Keratinocyte (primary cell): ENCODE measurements at regions not wholly inside any gene's neighbourhood (a gene's known extent, or its start where the extent isn't known, plus 50 kb on each side); places are given as distances from the start of the nearest gene placed in this dataset.

Experiments
- DNase-seq: peaks from one replicate; pipeline ENCODE4 v3.0.0-alpha.2; 2011; ENCODE audit warnings: low read depth, missing footprints, low spot score
- FAIRE-seq: peaks from 2 replicates; lab custom pipeline; 2011; peaks lifted over from hg19 to GRCh38; lab: Jason Lieb, UNC
- H2AFZ ChIP-seq: 2 replicates; pipeline ENCODE4 v1.6.0; 2012; ENCODE audit warnings: low read length, control low read depth, inconsistent platforms; ENCODE audit not compliant: control insufficient read depth
- H3K27ac ChIP-seq: 2 replicates; pipeline ENCODE4 v1.5.1; 2011; ENCODE audit warnings: low read length; ENCODE audit not compliant: control insufficient read depth, insufficient read depth
- H3K27me3 ChIP-seq: 3 replicates; pipeline ENCODE4 v1.6.0; 2011; ENCODE audit warnings: low read length; ENCODE audit not compliant: control insufficient read depth, insufficient read depth; ENCODE audit errors: extremely low read depth
- H3K36me3 ChIP-seq, 2 experiments: 2 replicates in 1 of 2; 3 replicates in 1 of 2; pipeline ENCODE4 v1.5.1; 2011; ENCODE audit warnings: low read length in 2 of 2, mild to moderate bottlenecking in 1 of 2; ENCODE audit not compliant: control insufficient read depth in 2 of 2, insufficient read depth in 2 of 2; ENCODE audit errors: extremely low read depth in 1 of 2
- H3K4me1 ChIP-seq: 3 replicates; pipeline ENCODE4 v1.5.1; 2011; ENCODE audit warnings: low read length; ENCODE audit not compliant: control insufficient read depth, insufficient read depth; ENCODE audit errors: extremely low read depth
- H3K4me2 ChIP-seq: 3 replicates; pipeline ENCODE4 v1.6.0; 2011; ENCODE audit warnings: low read depth, low read length; ENCODE audit not compliant: control insufficient read depth, insufficient read depth; ENCODE audit errors: extremely low read depth
- H3K4me3 ChIP-seq, 3 experiments: fragments of 200-600 bp in 1 of 3; sonication (generic) in 1 of 3; 2 replicates in 2 of 3; 3 replicates in 1 of 3; pipeline ENCODE4 v1.5.1; 2011 to 2016; ENCODE audit warnings: low read length in 3 of 3, mild to moderate bottlenecking in 3 of 3, control low read depth in 2 of 3, inconsistent platforms in 1 of 3, low read depth in 1 of 3, mixed read lengths in 1 of 3, mixed run types in 1 of 3, moderate library complexity in 1 of 3; ENCODE audit not compliant: control insufficient read depth in 2 of 3, insufficient read depth in 2 of 3; ENCODE audit errors: extremely low read depth in 1 of 3
- H3K79me2 ChIP-seq: 2 replicates; pipeline ENCODE4 v1.6.0; 2012; ENCODE audit warnings: low read length; ENCODE audit not compliant: control insufficient read depth, insufficient read depth
- H3K9ac ChIP-seq: 3 replicates; pipeline ENCODE4 v1.6.0; 2011; ENCODE audit warnings: low read length; ENCODE audit not compliant: control insufficient read depth, insufficient read depth; ENCODE audit errors: extremely low read depth
- H3K9me1 ChIP-seq: 3 replicates; pipeline ENCODE4 v1.6.0; 2011; ENCODE audit warnings: low read length; ENCODE audit not compliant: control insufficient read depth, insufficient read depth; ENCODE audit errors: extremely low read depth
- H3K9me3 ChIP-seq: 2 replicates; pipeline ENCODE4 v1.5.1; 2012; ENCODE audit warnings: low read depth, low read length; ENCODE audit not compliant: control insufficient read depth
- H4K20me1 ChIP-seq: 3 replicates; pipeline ENCODE4 v1.6.0; 2011; ENCODE audit warnings: low read length; ENCODE audit not compliant: control insufficient read depth, insufficient read depth; ENCODE audit errors: extremely low read depth
- EZH2 ChIP-seq: IDR thresholded peaks from one replicate; pipeline ENCODE4 v1.6.1; 2012; ENCODE audit warnings: inconsistent platforms, mild to moderate bottlenecking, low read length, moderate library complexity
- dilution Hi-C: fragments of 300-500 bp; cut with MboI; formaldehyde crosslinking; loops from one replicate; pipeline ENCODE4 v1.7.0; 2020; ENCODE audit warnings: low sequenced_read_pairs; ENCODE audit not compliant: extremely low pct_ligation_motif_present
- TF ChIP-seq, protein P1 (sequence below), 3 experiments: IDR thresholded peaks in 1 of 3; conservative IDR thresholded peaks in 1 of 3; optimal IDR thresholded peaks in 1 of 3; 2 replicates in 2 of 3; 3 replicates in 1 of 3; pipeline versions ENCODE3 to v1.5.1; 2011; ENCODE audit warnings: low read length in 3 of 3, mild to moderate bottlenecking in 3 of 3, moderate library complexity in 2 of 3, control low read depth in 1 of 3, inconsistent platforms in 1 of 3; ENCODE audit not compliant: insufficient read depth in 2 of 3; ENCODE audit errors: extremely low read depth in 1 of 3

DNA sequence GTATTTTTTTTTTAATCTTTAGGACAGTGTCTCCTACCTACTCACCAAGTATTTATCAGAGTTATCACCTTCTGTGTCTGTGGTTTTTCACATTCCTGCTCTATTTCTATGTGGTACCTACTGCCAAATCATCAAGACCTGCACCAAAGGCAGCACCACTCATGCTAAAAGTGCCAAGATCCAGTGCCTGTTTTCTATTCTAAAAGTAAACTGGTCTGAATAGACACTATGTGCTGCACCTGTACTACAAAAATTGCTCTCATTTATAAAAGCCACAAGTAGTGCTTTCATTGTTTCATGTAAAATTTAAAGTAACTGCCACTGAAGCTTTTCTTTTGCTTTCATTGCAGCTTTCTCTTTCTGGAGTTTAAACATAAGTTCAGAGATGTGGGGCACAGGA is 103.9 kb upstream of the GULP1 start:
- H3K4me2 ChIP-seq: no peak overlapping the region
- H3K27ac ChIP-seq: no peak overlapping the region
- H3K9ac ChIP-seq: no peak overlapping the region
- TF ChIP-seq, protein P1, sequence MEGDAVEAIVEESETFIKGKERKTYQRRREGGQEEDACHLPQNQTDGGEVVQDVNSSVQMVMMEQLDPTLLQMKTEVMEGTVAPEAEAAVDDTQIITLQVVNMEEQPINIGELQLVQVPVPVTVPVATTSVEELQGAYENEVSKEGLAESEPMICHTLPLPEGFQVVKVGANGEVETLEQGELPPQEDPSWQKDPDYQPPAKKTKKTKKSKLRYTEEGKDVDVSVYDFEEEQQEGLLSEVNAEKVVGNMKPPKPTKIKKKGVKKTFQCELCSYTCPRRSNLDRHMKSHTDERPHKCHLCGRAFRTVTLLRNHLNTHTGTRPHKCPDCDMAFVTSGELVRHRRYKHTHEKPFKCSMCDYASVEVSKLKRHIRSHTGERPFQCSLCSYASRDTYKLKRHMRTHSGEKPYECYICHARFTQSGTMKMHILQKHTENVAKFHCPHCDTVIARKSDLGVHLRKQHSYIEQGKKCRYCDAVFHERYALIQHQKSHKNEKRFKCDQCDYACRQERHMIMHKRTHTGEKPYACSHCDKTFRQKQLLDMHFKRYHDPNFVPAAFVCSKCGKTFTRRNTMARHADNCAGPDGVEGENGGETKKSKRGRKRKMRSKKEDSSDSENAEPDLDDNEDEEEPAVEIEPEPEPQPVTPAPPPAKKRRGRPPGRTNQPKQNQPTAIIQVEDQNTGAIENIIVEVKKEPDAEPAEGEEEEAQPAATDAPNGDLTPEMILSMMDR (optimal IDR thresholded peaks at IDR 0.05 in 1 of 3, IDR thresholded peaks at IDR 0.05 in 1 of 3, conservative IDR thresholded peaks at IDR 0.05 in 1 of 3; ENCODE audit: extremely low read depth in 1 of 3, insufficient read depth in 2 of 3, low read length in 3 of 3): no peak
- TF ChIP-seq EZH2: no peak
- H3K9me3 ChIP-seq: no peaks in the 10 kb centered on the region
- no peak overlapping the region for H2AFZ ChIP-seq
- H3K36me3 ChIP-seq: no peaks in the 10 kb centered on the region
- dilution Hi-C loops: no loop called here
- no peak overlapping the region for H3K4me3 ChIP-seq
- FAIRE-seq: no peak
- no peaks in the 10 kb centered on the region for H3K27me3 ChIP-seq
- no peaks in the 10 kb centered on the region for H3K79me2 ChIP-seq
- no peaks in the 10 kb centered on the region for H4K20me1 ChIP-seq
- H3K4me1 ChIP-seq: peaks cover 6% of the 10 kb centered on the region
- H3K9me1 ChIP-seq: no peaks in the 10 kb centered on the region
- DNase-seq: no peak

GRCh38 chr2:188189356-188189755 is 102.3 kb upstream of the GULP1 start:
- Histone ChIP-seq H3K27me3 (no peaks in the 10 kb centered on the region), H3K79me2 (no peaks in the 10 kb centered on the region), H3K9me3 (no peaks in the 10 kb centered on the region), H2AFZ (no peak overlapping the region), H3K27ac (no peak overlapping the region), H3K4me2 (peak overlapping the region; percentile 14), H3K4me1 (peaks cover 14% of the 10 kb centered on the region), H3K9ac (no peak overlapping the region), H3K4me3 (no peak overlapping the region), H3K36me3 (no peaks in the 10 kb centered on the region), H4K20me1 (no peaks in the 10 kb centered on the region), H3K9me1 (no peaks in the 10 kb centered on the region)
- dilution Hi-C loops: no loop called here
- FAIRE-seq: no peak
- peak; percentile 53 for DNase-seq
- TF ChIP-seq, protein P1 (optimal IDR thresholded peaks at IDR 0.05 in 1 of 3, IDR thresholded peaks at IDR 0.05 in 1 of 3, conservative IDR thresholded peaks at IDR 0.05 in 1 of 3; ENCODE audit: extremely low read depth in 1 of 3, insufficient read depth in 2 of 3, low read length in 3 of 3): no peak
- no peak for TF ChIP-seq EZH2
